OCI-LY1 (cell line): ENCODE measurements at regions not wholly inside any gene's neighbourhood (a gene's known extent, or its start where the extent isn't known, plus 50 kb on each side); places are given as distances from the start of the nearest gene placed in this dataset.
"Not testable (repeated sequence)": the region's sequence is repeated elsewhere in the genome, so short reads cannot be mapped to it uniquely, and the experiment has no call there.

ENCODE experiments used
- H2AFZ ChIP-seq: fragments of 200-600 bp; sonication (generic), shearing (Covaris generic); 2 replicates; pipeline ENCODE4 v1.6.0; 2014; ENCODE audit warnings: antibody characterized with exemption, mild to moderate bottlenecking, low read length
- H3F3A ChIP-seq: fragments of 200-600 bp; sonication (generic), shearing (Covaris generic); 2 replicates; pipeline ENCODE4 v1.6.0; 2014; ENCODE audit warnings: mild to moderate bottlenecking, antibody characterized with exemption, low read length, moderate library complexity; ENCODE audit not compliant: insufficient read depth
- H3K27ac ChIP-seq: fragments of 200-600 bp; sonication (generic); 2 replicates; pipeline ENCODE4 v1.5.1; 2014; ENCODE audit warnings: low read length, mixed run types, mild to moderate bottlenecking, low read depth; ENCODE audit not compliant: poor library complexity, severe bottlenecking
- H3K27me3 ChIP-seq: fragments of 200-600 bp; sonication (generic); 2 replicates; pipeline ENCODE4 v1.6.0; 2014; ENCODE audit warnings: antibody characterized with exemption, mild to moderate bottlenecking, low read length, moderate library complexity; ENCODE audit not compliant: insufficient read depth
- H3K36me3 ChIP-seq: fragments of 200-600 bp; sonication (generic); 2 replicates; pipeline ENCODE4 v1.6.1; 2014; ENCODE audit warnings: mild to moderate bottlenecking, antibody characterized with exemption, low read length, moderate library complexity, mixed read lengths; ENCODE audit not compliant: insufficient read depth
- H3K4me1 ChIP-seq: fragments of 200-600 bp; sonication (generic); 2 replicates; pipeline ENCODE4 v1.5.1; 2014; ENCODE audit warnings: mild to moderate bottlenecking, low read length, moderate library complexity; ENCODE audit not compliant: insufficient read depth, severe bottlenecking
- H3K4me2 ChIP-seq: fragments of 200-600 bp; sonication (generic), shearing (Covaris generic); 2 replicates; pipeline ENCODE4 v1.6.1; 2014; ENCODE audit warnings: low read length
- H3K4me3 ChIP-seq: fragments of 200-600 bp; sonication (generic); 2 replicates; pipeline ENCODE4 v1.5.1; 2014; ENCODE audit warnings: low read length, low read depth, mild to moderate bottlenecking, mixed read lengths; ENCODE audit not compliant: poor library complexity, severe bottlenecking
- H3K79me2 ChIP-seq: fragments of 200-600 bp; shearing (Covaris generic); 2 replicates; pipeline ENCODE4 v1.6.1; 2016; ENCODE audit warnings: mixed run types, low read length, mixed read lengths; ENCODE audit not compliant: insufficient read depth
- H3K9ac ChIP-seq: fragments of 200-600 bp; sonication (generic), shearing (Covaris generic); 2 replicates; pipeline ENCODE4 v1.6.1; 2014; ENCODE audit warnings: mild to moderate bottlenecking, low read length, mixed read lengths
- H3K9me2 ChIP-seq: fragments of 200-600 bp; sonication (generic), shearing (Covaris generic); 2 replicates; pipeline ENCODE4 v1.6.1; 2014; ENCODE audit warnings: low read depth, mild to moderate bottlenecking, low read length, mixed read lengths
- H3K9me3 ChIP-seq: fragments of 200-600 bp; shearing (Covaris generic); 2 replicates; pipeline ENCODE4 v1.6.1; 2014; ENCODE audit warnings: low read length, mixed read lengths
- H4K20me1 ChIP-seq: fragments of 200-600 bp; sonication (generic), shearing (Covaris generic); 2 replicates; pipeline ENCODE4 v1.6.0; 2016; ENCODE audit warnings: mild to moderate bottlenecking, low read length; ENCODE audit not compliant: insufficient read depth
- EZH2 ChIP-seq: fragments of 200-600 bp; sonication (generic), shearing (Covaris generic); IDR thresholded peaks from 2 replicates; pipeline ENCODE4 v1.8.0; 2017; ENCODE audit warnings: borderline replicate concordance, mixed run types, mild to moderate bottlenecking, antibody characterized with exemption, low read length, moderate library complexity, mixed read lengths
- TF ChIP-seq, protein P1 (sequence below): fragments of 200-600 bp; sonication (generic), shearing (Covaris generic); IDR thresholded peaks from 2 replicates; pipeline ENCODE4 v1.5.1; 2017; ENCODE audit warnings: mild to moderate bottlenecking, antibody characterized with exemption, low read length, moderate library complexity, mixed read lengths

DNA sequence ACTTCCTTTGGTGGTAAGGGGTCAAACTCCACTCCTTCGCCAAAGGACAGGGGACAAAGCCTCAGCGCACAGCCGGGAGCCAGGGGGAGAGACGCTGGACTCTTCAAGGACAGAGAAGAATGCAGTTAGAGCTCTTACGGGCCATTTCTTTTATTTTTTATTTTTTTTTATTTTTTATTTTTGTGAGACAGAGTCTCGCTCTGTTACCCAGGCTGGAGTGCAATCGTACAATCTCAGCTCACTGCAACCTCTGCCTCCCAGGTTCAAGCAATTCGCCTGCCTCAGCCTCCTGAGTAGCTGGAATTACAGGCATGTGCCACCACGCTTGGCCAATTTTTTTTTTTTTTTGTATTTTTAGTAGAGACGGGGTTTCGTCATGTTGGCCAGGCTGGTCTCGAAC is 93.2 kb upstream of the RPH3AL start, which contains the start of gene RFLNB:
Gene RFLNB (minus strand): TSS at position 101 of the 400 bp plus-strand sequence.
- H3K9me2 ChIP-seq, H3K4me1 ChIP-seq, H3K79me2 ChIP-seq, H3K4me3 ChIP-seq, H3K9ac ChIP-seq, H3K27me3 ChIP-seq, H4K20me1 ChIP-seq, H3F3A ChIP-seq, H3K4me2 ChIP-seq, H3K9me3 ChIP-seq, H3K36me3 ChIP-seq, H2AFZ ChIP-seq, H3K27ac ChIP-seq: not testable (repeated sequence)

DNA sequence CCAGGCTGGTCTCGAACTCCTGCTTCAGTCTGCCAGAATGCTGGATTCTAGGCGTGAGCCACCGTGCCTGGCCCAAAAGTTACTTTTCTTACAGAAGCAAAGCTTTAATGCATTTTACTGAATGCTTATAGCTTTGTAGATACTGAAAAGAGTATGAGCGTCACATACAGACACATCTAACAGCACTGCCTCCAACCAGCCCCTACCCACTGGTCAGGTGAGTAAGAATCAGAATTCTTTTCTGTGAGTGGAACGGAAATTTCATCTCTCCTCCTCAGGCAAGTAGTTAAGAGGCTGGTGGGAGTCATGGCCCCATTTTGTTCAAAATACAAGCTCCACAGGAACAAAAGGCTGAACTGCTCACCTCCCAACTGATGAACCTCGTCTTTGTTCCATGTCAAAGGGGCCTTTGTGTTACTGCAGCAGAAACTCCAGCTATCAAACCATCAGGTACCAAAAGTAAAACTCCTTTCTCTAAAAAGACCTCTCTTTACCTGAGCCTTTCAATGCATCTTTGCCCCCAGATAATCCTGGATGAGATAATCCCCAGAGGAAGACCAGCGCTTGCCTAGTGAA is 92.4 kb upstream of the RPH3AL start:
- TF ChIP-seq, protein P1, sequence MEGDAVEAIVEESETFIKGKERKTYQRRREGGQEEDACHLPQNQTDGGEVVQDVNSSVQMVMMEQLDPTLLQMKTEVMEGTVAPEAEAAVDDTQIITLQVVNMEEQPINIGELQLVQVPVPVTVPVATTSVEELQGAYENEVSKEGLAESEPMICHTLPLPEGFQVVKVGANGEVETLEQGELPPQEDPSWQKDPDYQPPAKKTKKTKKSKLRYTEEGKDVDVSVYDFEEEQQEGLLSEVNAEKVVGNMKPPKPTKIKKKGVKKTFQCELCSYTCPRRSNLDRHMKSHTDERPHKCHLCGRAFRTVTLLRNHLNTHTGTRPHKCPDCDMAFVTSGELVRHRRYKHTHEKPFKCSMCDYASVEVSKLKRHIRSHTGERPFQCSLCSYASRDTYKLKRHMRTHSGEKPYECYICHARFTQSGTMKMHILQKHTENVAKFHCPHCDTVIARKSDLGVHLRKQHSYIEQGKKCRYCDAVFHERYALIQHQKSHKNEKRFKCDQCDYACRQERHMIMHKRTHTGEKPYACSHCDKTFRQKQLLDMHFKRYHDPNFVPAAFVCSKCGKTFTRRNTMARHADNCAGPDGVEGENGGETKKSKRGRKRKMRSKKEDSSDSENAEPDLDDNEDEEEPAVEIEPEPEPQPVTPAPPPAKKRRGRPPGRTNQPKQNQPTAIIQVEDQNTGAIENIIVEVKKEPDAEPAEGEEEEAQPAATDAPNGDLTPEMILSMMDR, result no peak
- no peak for TF ChIP-seq EZH2
- no peaks in the 10 kb centered on the region for H4K20me1 ChIP-seq
- H3K9ac ChIP-seq, result no peak overlapping the region

DNA sequence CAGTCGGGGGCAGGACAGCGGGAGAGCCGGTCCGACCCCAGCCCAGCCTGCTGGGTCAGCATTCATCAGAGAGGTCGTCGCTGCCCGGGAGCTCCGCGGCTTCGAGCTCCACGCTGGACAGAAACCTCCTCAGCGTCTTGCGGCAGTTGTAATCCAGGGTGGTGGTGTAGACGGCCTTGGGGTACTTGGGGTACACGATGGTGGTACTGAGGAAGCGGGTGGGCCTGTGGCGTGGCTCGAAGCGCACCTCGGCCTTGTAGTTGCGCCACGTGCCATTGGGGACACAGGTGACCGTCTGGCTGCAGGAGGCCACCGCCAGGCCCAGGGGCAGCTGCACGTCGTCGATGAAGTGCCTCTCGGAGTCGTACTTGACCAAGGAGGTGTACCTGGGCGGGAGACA is 90.5 kb upstream of the RPH3AL start:
- Histone ChIP-seq H3K27me3 (peaks cover 8% of the 10 kb centered on the region; the same call in 1 of the 2 replicates), H3K79me2 (no peaks in the 10 kb centered on the region), H3K4me3 (no peak overlapping the region), H3K9me2 (no peaks in the 10 kb centered on the region), H3K36me3 (no peaks in the 10 kb centered on the region), H3K27ac (no peak overlapping the region), H2AFZ (no peak overlapping the region), H3K9ac (no peak overlapping the region), H3K9me3 (no peaks in the 10 kb centered on the region), H3K4me2 (no peak overlapping the region), H3F3A (no peaks in the 10 kb centered on the region), H4K20me1 (no peaks in the 10 kb centered on the region), H3K4me1 (no peaks in the 10 kb centered on the region)
- TF ChIP-seq, protein P1, result no peak
- TF ChIP-seq EZH2, result no peak

More for the DNA sequence above, 92.4 kb upstream of the RPH3AL start:
- no peak overlapping the region for H3K4me2 ChIP-seq
- H2AFZ ChIP-seq, result no peak overlapping the region
- H3K27ac ChIP-seq, result no peak overlapping the region
- H3K36me3 ChIP-seq, result no peaks in the 10 kb centered on the region
- H3K79me2 ChIP-seq, result no peaks in the 10 kb centered on the region
- no peaks in the 10 kb centered on the region for H3K9me2 ChIP-seq
- H3K27me3 ChIP-seq, result 0 out of 2 replicates have a peak, but pooled peaks cover 4% of the 10 kb centered on the region
- no peak overlapping the region for H3K4me3 ChIP-seq
- H3K4me1 ChIP-seq, result no peaks in the 10 kb centered on the region
- no peaks in the 10 kb centered on the region for H3K9me3 ChIP-seq
- no peaks in the 10 kb centered on the region for H3F3A ChIP-seq
